ENCODE measurements at regions not wholly inside any gene's neighbourhood (a gene's known extent, or its start where the extent isn't known, plus 50 kb on each side); places are given as distances from the start of the nearest gene placed in this dataset.

- no peak overlapping the region for H3K9ac ChIP-seq (ENCODE audit: low read length)
- H3K27ac ChIP-seq (ENCODE audit: low read depth, low read length, poor library complexity, severe bottlenecking): no peak overlapping the region
- no peaks in the 10 kb centered on the region for H3K79me2 ChIP-seq (ENCODE audit: insufficient read depth, low read length)
- no peaks in the 10 kb centered on the region for H3K4me1 ChIP-seq (ENCODE audit: insufficient read depth, low read length, severe bottlenecking)
- no peak overlapping the region for H2AFZ ChIP-seq (ENCODE audit: low read length)
- H3F3A ChIP-seq (ENCODE audit: insufficient read depth, low read length): no peaks in the 10 kb centered on the region
- TF ChIP-seq CTCF (IDR thresholded peaks at IDR 0.05; ENCODE audit: low read length) (no peak), EZH2 (IDR thresholded peaks at IDR 0.05; ENCODE audit: borderline replicate concordance, low read length) (no peak)
- no peak overlapping the region for H3K4me2 ChIP-seq (ENCODE audit: low read length)
- H3K9me3 ChIP-seq (ENCODE audit: low read length): no peaks in the 10 kb centered on the region
- no peaks in the 10 kb centered on the region for H4K20me1 ChIP-seq (ENCODE audit: insufficient read depth, low read length)
- no peaks in the 10 kb centered on the region for H3K27me3 ChIP-seq (ENCODE audit: insufficient read depth, low read length)
- no peak overlapping the region for H3K4me3 ChIP-seq (ENCODE audit: low read depth, low read length, poor library complexity, severe bottlenecking)
- no peaks in the 10 kb centered on the region for H3K9me2 ChIP-seq (ENCODE audit: low read depth, low read length)
- no peaks in the 10 kb centered on the region for H3K36me3 ChIP-seq (ENCODE audit: insufficient read depth, low read length)
These were observed 59.5 kb upstream of the SUCLG2 start for GRCh38 chr3:67713764-67714469.

GRCh38 chr3:67712259-67712658, 57.8 kb upstream of the SUCLG2 start:
- Histone ChIP-seq H3K9me2 (ENCODE audit: low read depth, low read length) (no peaks in the 10 kb centered on the region), H4K20me1 (ENCODE audit: insufficient read depth, low read length) (no peaks in the 10 kb centered on the region), H3K9me3 (ENCODE audit: low read length) (no peaks in the 10 kb centered on the region), H3K4me1 (ENCODE audit: insufficient read depth, low read length, severe bottlenecking) (no peaks in the 10 kb centered on the region), H3K4me3 (ENCODE audit: low read depth, low read length, poor library complexity, severe bottlenecking) (no peak overlapping the region), H2AFZ (ENCODE audit: low read length) (no peak overlapping the region), H3K4me2 (ENCODE audit: low read length) (no peak overlapping the region), H3F3A (ENCODE audit: insufficient read depth, low read length) (no peaks in the 10 kb centered on the region), H3K36me3 (ENCODE audit: insufficient read depth, low read length) (no peaks in the 10 kb centered on the region), H3K9ac (ENCODE audit: low read length) (no peak overlapping the region), H3K79me2 (ENCODE audit: insufficient read depth, low read length) (no peaks in the 10 kb centered on the region), H3K27ac (ENCODE audit: low read depth, low read length, poor library complexity, severe bottlenecking) (no peak overlapping the region), H3K27me3 (ENCODE audit: insufficient read depth, low read length) (no peaks in the 10 kb centered on the region)
- TF ChIP-seq CTCF (IDR thresholded peaks at IDR 0.05; ENCODE audit: low read length) (no peak), EZH2 (IDR thresholded peaks at IDR 0.05; ENCODE audit: borderline replicate concordance, low read length) (no peak)

- Histone ChIP-seq H3K9me3 (ENCODE audit: low read length) (no peaks in the 10 kb centered on the region), H3K4me1 (ENCODE audit: insufficient read depth, low read length, severe bottlenecking) (no peaks in the 10 kb centered on the region), H3K4me2 (ENCODE audit: low read length) (no peak overlapping the region), H3K9me2 (ENCODE audit: low read depth, low read length) (no peaks in the 10 kb centered on the region), H3K9ac (ENCODE audit: low read length) (no peak overlapping the region), H3K79me2 (ENCODE audit: insufficient read depth, low read length) (no peaks in the 10 kb centered on the region), H3K27me3 (ENCODE audit: insufficient read depth, low read length) (no peaks in the 10 kb centered on the region), H3K4me3 (ENCODE audit: low read depth, low read length, poor library complexity, severe bottlenecking) (no peak overlapping the region), H3K27ac (ENCODE audit: low read depth, low read length, poor library complexity, severe bottlenecking) (no peak overlapping the region), H2AFZ (ENCODE audit: low read length) (no peak overlapping the region), H4K20me1 (ENCODE audit: insufficient read depth, low read length) (no peaks in the 10 kb centered on the region), H3K36me3 (ENCODE audit: insufficient read depth, low read length) (no peaks in the 10 kb centered on the region), H3F3A (ENCODE audit: insufficient read depth, low read length) (no peaks in the 10 kb centered on the region)
- TF ChIP-seq CTCF (IDR thresholded peaks at IDR 0.05; ENCODE audit: low read length): no peak
- no peak for TF ChIP-seq EZH2 (IDR thresholded peaks at IDR 0.05; ENCODE audit: borderline replicate concordance, low read length)
These were observed 56.0 kb upstream of the SUCLG2 start for GRCh38 chr3:67710396-67710795.

All from OCI-LY1 (cell line).